ENCODE measurements at regions not wholly inside any gene's neighbourhood (a gene's known extent, or its start where the extent isn't known, plus 50 kb on each side); places are given as distances from the start of the nearest gene placed in this dataset.
"Not testable (repeated sequence)": the region's sequence is repeated elsewhere in the genome, so short reads cannot be mapped to it uniquely, and the experiment has no call there.

GRCh38 chr18:44356566-44357157 is 324.0 kb upstream of the SETBP1 start:
- no peak overlapping the region for H3K27ac ChIP-seq (ENCODE audit: low read depth in 2 of 2, low read length in 2 of 2)
- no peaks in the 10 kb centered on the region for H3K4me1 ChIP-seq (ENCODE audit: control insufficient read depth in 2 of 3, insufficient read depth in 2 of 3, low read depth in 1 of 3, low read length in 3 of 3)
- DNase-seq (no peak), FAIRE-seq (no peak)
- no peaks in the 10 kb centered on the region for H3K27me3 ChIP-seq (ENCODE audit: control insufficient read depth, insufficient read depth, low read length)
- TF ChIP-seq CTCF (IDR thresholded peaks at IDR 0.05; ENCODE audit: borderline replicate concordance, extremely low read depth, insufficient read depth), result no peak
- H3K36me3 ChIP-seq (ENCODE audit: control insufficient read depth in 2 of 3, insufficient read depth in 3 of 3, low read length in 3 of 3), result no peaks in the 10 kb centered on the region
- no peak overlapping the region for H3K9ac ChIP-seq (ENCODE audit: low read length in 3 of 3)
- no peaks in the 10 kb centered on the region for H3K9me3 ChIP-seq (ENCODE audit: control insufficient read depth in 2 of 3, insufficient read depth in 1 of 3, low read length in 3 of 3)
- no peak overlapping the region for H3K4me3 ChIP-seq (ENCODE audit: low read length in 3 of 3)
- intact Hi-C loops (cut with DNase I), result no loop called here

- intact Hi-C loops (cut with DNase I), result no loop called here
These were observed 322.3 kb upstream of the SETBP1 start for GRCh38 chr18:44358402-44358801.

GRCh38 chr18:44359741-44360140 is 320.9 kb upstream of the SETBP1 start:
- intact Hi-C loops (cut with DNase I); H3K4me1 ChIP-seq (ENCODE audit: control insufficient read depth in 2 of 3, insufficient read depth in 2 of 3, low read depth in 1 of 3, low read length in 3 of 3): not testable (repeated sequence)
- peak in 1 of 5 donors; percentile 0 for DNase-seq

More at GRCh38 chr18:44358402-44358801, 322.3 kb upstream of the SETBP1 start:
- no peak for TF ChIP-seq CTCF (IDR thresholded peaks at IDR 0.05; ENCODE audit: borderline replicate concordance, extremely low read depth, insufficient read depth)
- FAIRE-seq, result no peak
- Histone ChIP-seq H3K36me3 (ENCODE audit: control insufficient read depth in 2 of 3, insufficient read depth in 3 of 3, low read length in 3 of 3) (no peaks in the 10 kb centered on the region), H3K4me1 (ENCODE audit: control insufficient read depth in 2 of 3, insufficient read depth in 2 of 3, low read depth in 1 of 3, low read length in 3 of 3) (no peaks in the 10 kb centered on the region), H3K9me3 (ENCODE audit: control insufficient read depth in 2 of 3, insufficient read depth in 1 of 3, low read length in 3 of 3) (no peaks in the 10 kb centered on the region), H3K27ac (ENCODE audit: low read depth in 2 of 2, low read length in 2 of 2) (no peak overlapping the region), H3K4me3 (ENCODE audit: low read length in 3 of 3) (no peak overlapping the region), H3K27me3 (ENCODE audit: control insufficient read depth, insufficient read depth, low read length) (no peaks in the 10 kb centered on the region), H3K9ac (ENCODE audit: low read length in 3 of 3) (no peak overlapping the region)
- no peak for DNase-seq

GRCh38 chr18:44362213-44362612 is 318.5 kb upstream of the SETBP1 start:
- H3K4me3 ChIP-seq (ENCODE audit: low read length in 3 of 3); H3K27ac ChIP-seq (ENCODE audit: low read depth in 2 of 2, low read length in 2 of 2); intact Hi-C loops (cut with DNase I); H3K4me1 ChIP-seq (ENCODE audit: control insufficient read depth in 2 of 3, insufficient read depth in 2 of 3, low read depth in 1 of 3, low read length in 3 of 3); H3K36me3 ChIP-seq (ENCODE audit: control insufficient read depth in 2 of 3, insufficient read depth in 3 of 3, low read length in 3 of 3); H3K9ac ChIP-seq (ENCODE audit: low read length in 3 of 3); H3K27me3 ChIP-seq (ENCODE audit: control insufficient read depth, insufficient read depth, low read length); FAIRE-seq; H3K9me3 ChIP-seq (ENCODE audit: control insufficient read depth in 2 of 3, insufficient read depth in 1 of 3, low read length in 3 of 3): not testable (repeated sequence)
- peak in 1 of 5 donors; percentile 16 for DNase-seq

More at GRCh38 chr18:44359741-44360140, 320.9 kb upstream of the SETBP1 start:
- not testable (repeated sequence) for H3K27ac ChIP-seq (ENCODE audit: low read depth in 2 of 2, low read length in 2 of 2); H3K27me3 ChIP-seq (ENCODE audit: control insufficient read depth, insufficient read depth, low read length); H3K36me3 ChIP-seq (ENCODE audit: control insufficient read depth in 2 of 3, insufficient read depth in 3 of 3, low read length in 3 of 3); H3K4me3 ChIP-seq (ENCODE audit: low read length in 3 of 3); H3K9ac ChIP-seq (ENCODE audit: low read length in 3 of 3); H3K9me3 ChIP-seq (ENCODE audit: control insufficient read depth in 2 of 3, insufficient read depth in 1 of 3, low read length in 3 of 3); FAIRE-seq

All from kidney (tissue), 13 donors.